ENCODE measurements at regions not wholly inside any gene's neighbourhood (a gene's known extent, or its start where the extent isn't known, plus 50 kb on each side); places are given as distances from the start of the nearest gene placed in this dataset.

- TF ChIP-seq REST (IDR thresholded peaks at IDR 0.05; ENCODE audit: low read depth) (no peak), CEBPB (IDR thresholded peaks at IDR 0.05) (no peak), ZBTB7A (IDR thresholded peaks at IDR 0.05; ENCODE audit: low read depth) (no peak), FOXM1 (IDR thresholded peaks at IDR 0.05; ENCODE audit: borderline replicate concordance, low read depth) (no peak), EGR1 (IDR thresholded peaks at IDR 0.05) (no peak), YY1 (IDR thresholded peaks at IDR 0.05; ENCODE audit: low read depth) (no peak), EP300 (IDR thresholded peaks at IDR 0.05; ENCODE audit: borderline replicate concordance) (no peak), RAD21 (IDR thresholded peaks at IDR 0.05; ENCODE audit: low read depth) (no peak), TCF12 (IDR thresholded peaks at IDR 0.05; ENCODE audit: low read depth) (no peak), USF1 (IDR thresholded peaks at IDR 0.05) (no peak), MAX (IDR thresholded peaks at IDR 0.05) (no peak), TEAD4 (IDR thresholded peaks at IDR 0.05) (no peak), TAF1 (IDR thresholded peaks at IDR 0.05; ENCODE audit: low read depth) (no peak), NFIC (IDR thresholded peaks at IDR 0.05) (no peak), CREB1 (IDR thresholded peaks at IDR 0.05; ENCODE audit: low read depth) (no peak)
These were observed 390.6 kb downstream of the AASDHPPT start for GRCh38 chr11:106468086-106468485.

- TF ChIP-seq USF1 (IDR thresholded peaks at IDR 0.05) = no peak
- no peak for TF ChIP-seq ZBTB7A (IDR thresholded peaks at IDR 0.05; ENCODE audit: low read depth)
- TF ChIP-seq CREB1 (IDR thresholded peaks at IDR 0.05; ENCODE audit: low read depth) = no peak
- TF ChIP-seq YY1 (IDR thresholded peaks at IDR 0.05; ENCODE audit: low read depth) = no peak
- TF ChIP-seq EP300 (IDR thresholded peaks at IDR 0.05; ENCODE audit: borderline replicate concordance) = no peak
- TF ChIP-seq MAX (IDR thresholded peaks at IDR 0.05) = no peak
These were observed 391.1 kb downstream of the AASDHPPT start for GRCh38 chr11:106468531-106468930.

GRCh38 chr11:106470230-106470629, 392.8 kb downstream of the AASDHPPT start:
- TF ChIP-seq RAD21 (IDR thresholded peaks at IDR 0.05; ENCODE audit: low read depth) (no peak), USF1 (IDR thresholded peaks at IDR 0.05) (no peak), EGR1 (IDR thresholded peaks at IDR 0.05) (no peak), MAX (IDR thresholded peaks at IDR 0.05) (no peak), TEAD4 (IDR thresholded peaks at IDR 0.05) (no peak), NFIC (IDR thresholded peaks at IDR 0.05) (no peak), YY1 (IDR thresholded peaks at IDR 0.05; ENCODE audit: low read depth) (no peak), FOXM1 (IDR thresholded peaks at IDR 0.05; ENCODE audit: borderline replicate concordance, low read depth) (no peak), ZBTB7A (IDR thresholded peaks at IDR 0.05; ENCODE audit: low read depth) (no peak), CEBPB (IDR thresholded peaks at IDR 0.05) (no peak), EP300 (IDR thresholded peaks at IDR 0.05; ENCODE audit: borderline replicate concordance) (no peak), REST (IDR thresholded peaks at IDR 0.05; ENCODE audit: low read depth) (no peak), CREB1 (IDR thresholded peaks at IDR 0.05; ENCODE audit: low read depth) (no peak), TAF1 (IDR thresholded peaks at IDR 0.05; ENCODE audit: low read depth) (no peak), TCF12 (IDR thresholded peaks at IDR 0.05; ENCODE audit: low read depth) (no peak)

GRCh38 chr11:106471276-106471675, 393.8 kb downstream of the AASDHPPT start:
- TF ChIP-seq USF1 (IDR thresholded peaks at IDR 0.05) = no peak
- TF ChIP-seq CREB1 (IDR thresholded peaks at IDR 0.05; ENCODE audit: low read depth) = no peak
- no peak for TF ChIP-seq NFIC (IDR thresholded peaks at IDR 0.05)
- no peak for TF ChIP-seq EP300 (IDR thresholded peaks at IDR 0.05; ENCODE audit: borderline replicate concordance)
- TF ChIP-seq TEAD4 (IDR thresholded peaks at IDR 0.05) = no peak
- TF ChIP-seq EGR1 (IDR thresholded peaks at IDR 0.05) = no peak
- TF ChIP-seq ZBTB7A (IDR thresholded peaks at IDR 0.05; ENCODE audit: low read depth) = no peak
- TF ChIP-seq FOXM1 (IDR thresholded peaks at IDR 0.05; ENCODE audit: borderline replicate concordance, low read depth) = no peak
- TF ChIP-seq TAF1 (IDR thresholded peaks at IDR 0.05; ENCODE audit: low read depth) = no peak
- TF ChIP-seq TCF12 (IDR thresholded peaks at IDR 0.05; ENCODE audit: low read depth) = no peak
- TF ChIP-seq CEBPB (IDR thresholded peaks at IDR 0.05) = no peak
- no peak for TF ChIP-seq MAX (IDR thresholded peaks at IDR 0.05)
- no peak for TF ChIP-seq REST (IDR thresholded peaks at IDR 0.05; ENCODE audit: low read depth)
- no peak for TF ChIP-seq YY1 (IDR thresholded peaks at IDR 0.05; ENCODE audit: low read depth)
- TF ChIP-seq RAD21 (IDR thresholded peaks at IDR 0.05; ENCODE audit: low read depth) = no peak

All from Ishikawa (cell line).